Osteocyte (in vitro differentiated cells): ENCODE measurements at regions not wholly inside any gene's neighbourhood (a gene's known extent, or its start where the extent isn't known, plus 50 kb on each side); places are given as distances from the start of the nearest gene placed in this dataset.

Source experiments
- DNase-seq: peaks from one replicate; pipeline ENCODE4 v3.0.0; 2021; ENCODE audit warnings: mixed read lengths; ENCODE audit not compliant: unreplicated experiment; ENCODE audit errors: extremely low spot score
- H3K27ac Mint-ChIP-seq: one replicate; pipeline ENCODE4 v1.8.0; 2021; ENCODE audit warnings: mild to moderate bottlenecking, mixed read lengths; ENCODE audit not compliant: unreplicated experiment
- H3K27me3 Mint-ChIP-seq: one replicate; pipeline ENCODE4 v1.8.0; 2021; ENCODE audit warnings: mixed read lengths; ENCODE audit not compliant: unreplicated experiment
- H3K36me3 Mint-ChIP-seq: one replicate; pipeline ENCODE4 v1.8.0; 2021; ENCODE audit warnings: mixed read lengths; ENCODE audit not compliant: unreplicated experiment
- H3K4me1 Mint-ChIP-seq: one replicate; pipeline ENCODE4 v1.8.0; 2021; ENCODE audit warnings: mixed read lengths; ENCODE audit not compliant: unreplicated experiment
- H3K4me3 Mint-ChIP-seq: one replicate; pipeline ENCODE4 v1.8.0; 2021; ENCODE audit warnings: mild to moderate bottlenecking, moderate library complexity, mixed read lengths; ENCODE audit not compliant: unreplicated experiment
- H3K9me3 Mint-ChIP-seq: one replicate; pipeline ENCODE4 v1.8.0; 2021; ENCODE audit warnings: mixed read lengths; ENCODE audit not compliant: unreplicated experiment
- CTCF ChIP-seq: fragments of 200-600 bp; sonication (generic); IDR thresholded peaks from 2 replicates; pipeline ENCODE4 v1.5.0; 2021; ENCODE audit warnings: antibody characterized with exemption, mild to moderate bottlenecking, moderate library complexity

- no peaks in the 10 kb centered on the region for H3K4me1 Mint-ChIP-seq
- H3K36me3 Mint-ChIP-seq: peaks cover 11% of the 10 kb centered on the region
- H3K4me3 Mint-ChIP-seq: no peak overlapping the region
- TF ChIP-seq CTCF: no peak
- H3K27ac Mint-ChIP-seq: no peak overlapping the region
- peaks cover 35% of the 10 kb centered on the region for H3K9me3 Mint-ChIP-seq
- no peaks in the 10 kb centered on the region for H3K27me3 Mint-ChIP-seq
- no peak for DNase-seq
Observed at GRCh38 chr5:130796902-130797301, 368.2 kb downstream of the HINT1 start.

GRCh38 chr5:130796032-130796431 is 369.0 kb downstream of the HINT1 start:
- H3K27ac Mint-ChIP-seq: no peak overlapping the region
- H3K4me3 Mint-ChIP-seq: no peak overlapping the region
- no peaks in the 10 kb centered on the region for H3K4me1 Mint-ChIP-seq
- peaks cover 11% of the 10 kb centered on the region for H3K36me3 Mint-ChIP-seq
- H3K9me3 Mint-ChIP-seq: peaks cover 35% of the 10 kb centered on the region
- no peak for TF ChIP-seq CTCF
- H3K27me3 Mint-ChIP-seq: no peaks in the 10 kb centered on the region
- DNase-seq: no peak

GRCh38 chr5:130795037-130795436 is 370.0 kb downstream of the HINT1 start:
- H3K9me3 Mint-ChIP-seq: peaks cover 28% of the 10 kb centered on the region
- no peak for TF ChIP-seq CTCF
- H3K27ac Mint-ChIP-seq: no peak overlapping the region
- H3K4me3 Mint-ChIP-seq: no peak overlapping the region
- DNase-seq: no peak
- peaks cover 7% of the 10 kb centered on the region for H3K36me3 Mint-ChIP-seq
- H3K27me3 Mint-ChIP-seq: no peaks in the 10 kb centered on the region
- H3K4me1 Mint-ChIP-seq: no peaks in the 10 kb centered on the region

- Mint-ChIP-seq H3K9me3 (peaks cover 3% of the 10 kb centered on the region), H3K4me1 (no peaks in the 10 kb centered on the region), H3K36me3 (no peaks in the 10 kb centered on the region), H3K27me3 (peaks cover 2% of the 10 kb centered on the region), H3K27ac (no peak overlapping the region), H3K4me3 (no peak overlapping the region)
- TF ChIP-seq CTCF: no peak
- no peak for DNase-seq
Observed at GRCh38 chr5:130777794-130778193, 387.3 kb downstream of the HINT1 start.

GRCh38 chr5:130773813-130774212 is 391.2 kb downstream of the HINT1 start:
- Mint-ChIP-seq H3K9me3 (no peaks in the 10 kb centered on the region), H3K4me1 (no peaks in the 10 kb centered on the region), H3K27ac (no peak overlapping the region), H3K36me3 (no peaks in the 10 kb centered on the region), H3K27me3 (peaks cover 2% of the 10 kb centered on the region), H3K4me3 (no peak overlapping the region)
- no peak for DNase-seq
- TF ChIP-seq CTCF: no peak
